8988T (cell line): ENCODE measurements at regions not wholly inside any gene's neighbourhood (a gene's known extent, or its start where the extent isn't known, plus 50 kb on each side); places are given as distances from the start of the nearest gene placed in this dataset.
"Not testable (repeated sequence)": the region's sequence is repeated elsewhere in the genome, so short reads cannot be mapped to it uniquely, and the experiment has no call there.

Source experiments
- DNase-seq: peaks from one replicate; pipeline ENCODE4 v3.0.0; 2011

DNA sequence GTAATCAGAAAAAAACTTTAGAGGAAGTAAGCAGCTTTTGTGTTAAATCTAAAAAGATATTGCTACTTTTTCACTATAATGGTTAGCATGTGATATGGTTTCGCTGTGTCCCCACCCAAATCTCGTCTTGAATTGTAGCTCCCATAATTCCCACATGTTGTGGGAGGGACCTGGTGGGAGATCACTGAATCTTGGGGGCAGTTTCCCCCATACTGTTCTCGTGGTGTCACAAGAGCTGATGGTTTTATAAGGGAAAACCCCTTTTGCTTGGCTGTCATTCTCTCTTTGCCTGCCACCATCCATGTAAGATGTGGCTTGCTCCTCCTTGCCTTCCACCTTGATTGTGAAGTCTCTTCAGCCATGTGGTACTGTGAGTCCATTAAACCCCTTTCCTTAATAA, 117.1 kb downstream of the KCNJ2 start:
- no peak for DNase-seq

DNA sequence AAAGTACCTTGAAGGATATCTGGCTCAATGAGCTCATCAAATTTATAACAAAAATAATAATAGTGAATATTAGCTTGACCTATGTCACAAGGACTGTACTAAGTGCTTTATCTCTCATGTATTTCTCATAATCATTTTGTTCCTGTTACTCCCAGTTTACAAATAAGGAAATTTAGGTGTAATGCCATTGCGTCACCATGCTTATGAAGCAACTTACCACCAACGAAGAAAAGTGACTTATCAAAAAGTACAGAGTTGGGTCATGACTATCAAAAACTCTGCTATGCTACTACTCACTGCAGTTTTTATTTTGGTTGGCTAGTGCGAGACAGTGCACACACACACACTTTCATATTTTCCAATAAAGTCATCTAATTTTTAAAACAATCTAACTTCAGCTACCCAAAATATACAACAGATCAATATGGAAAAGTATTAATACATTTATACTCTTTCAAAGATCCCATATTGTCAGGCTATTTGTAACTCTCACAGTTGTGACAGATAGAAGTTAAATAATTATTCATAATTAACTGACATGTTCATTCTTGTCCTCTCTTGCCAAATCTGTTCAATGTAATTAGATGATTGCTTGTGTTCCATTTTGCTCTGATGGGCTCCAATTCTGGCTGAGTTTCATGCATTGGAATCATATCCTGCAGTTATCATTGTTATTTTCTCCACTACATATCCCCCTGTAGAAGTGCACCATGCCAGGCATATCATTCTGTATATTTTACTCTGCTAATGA, 119.4 kb downstream of the KCNJ2 start:
- DNase-seq = no peak

- no peak for DNase-seq
These were observed 121.4 kb downstream of the KCNJ2 start for GRCh38 chr17:70290770-70291169.

GRCh38 chr17:70292366-70292765, 123.0 kb downstream of the KCNJ2 start:
- no peak for DNase-seq

DNA sequence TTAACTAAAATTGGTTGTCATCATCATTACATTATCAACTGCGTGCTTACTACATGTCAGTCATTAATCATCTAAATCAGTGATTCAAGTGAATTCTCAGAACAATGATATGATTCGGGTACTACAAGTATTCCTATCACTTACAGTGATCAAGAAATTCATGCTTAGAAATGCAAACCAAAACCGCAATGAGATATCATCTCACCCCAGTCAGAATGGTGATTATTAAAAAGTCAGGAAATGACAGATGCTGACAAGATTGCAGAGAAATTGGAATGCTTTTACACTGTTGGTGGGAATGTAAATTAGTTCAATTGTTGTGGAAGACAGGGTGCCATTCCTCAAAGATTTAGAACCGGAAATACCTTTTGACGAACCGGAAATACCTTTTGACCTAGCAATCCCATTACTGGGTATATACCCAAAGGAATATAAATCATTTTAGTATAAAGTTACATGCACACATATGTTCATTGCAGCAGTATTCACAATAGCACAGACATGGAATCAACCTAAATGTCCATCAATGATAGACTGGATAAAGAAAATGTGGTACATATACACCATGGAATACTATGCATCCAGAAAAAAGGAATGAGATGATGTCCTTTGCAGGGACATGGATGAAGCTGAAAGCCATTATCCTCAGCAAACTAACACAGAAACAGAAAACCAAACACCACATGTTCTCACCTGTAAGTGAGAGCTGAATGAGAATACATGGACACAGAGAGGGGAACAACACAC, 124.4 kb downstream of the KCNJ2 start:
- not testable (repeated sequence) for DNase-seq

DNA sequence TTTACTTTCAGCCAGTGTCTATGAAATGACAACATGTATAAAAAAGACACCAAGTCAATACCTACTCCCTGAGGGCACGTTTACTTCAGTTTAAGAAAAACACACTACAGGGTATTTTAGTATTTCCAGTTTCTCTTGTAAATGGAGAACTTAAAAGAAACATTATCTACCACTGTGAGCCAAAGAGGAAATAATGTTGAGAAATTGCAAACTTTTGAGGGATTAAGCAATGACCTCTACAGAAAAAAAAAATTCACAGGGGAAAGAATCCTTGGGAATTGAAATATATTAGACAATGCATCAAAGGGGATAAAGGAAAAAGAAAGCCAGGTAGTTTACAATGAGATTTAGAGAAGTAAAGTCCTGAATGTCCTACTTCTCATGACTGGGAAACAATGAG, 126.0 kb downstream of the KCNJ2 start:
- no peak for DNase-seq

GRCh38 chr17:70295731-70296130, 126.4 kb downstream of the KCNJ2 start:
- no peak for DNase-seq

DNA sequence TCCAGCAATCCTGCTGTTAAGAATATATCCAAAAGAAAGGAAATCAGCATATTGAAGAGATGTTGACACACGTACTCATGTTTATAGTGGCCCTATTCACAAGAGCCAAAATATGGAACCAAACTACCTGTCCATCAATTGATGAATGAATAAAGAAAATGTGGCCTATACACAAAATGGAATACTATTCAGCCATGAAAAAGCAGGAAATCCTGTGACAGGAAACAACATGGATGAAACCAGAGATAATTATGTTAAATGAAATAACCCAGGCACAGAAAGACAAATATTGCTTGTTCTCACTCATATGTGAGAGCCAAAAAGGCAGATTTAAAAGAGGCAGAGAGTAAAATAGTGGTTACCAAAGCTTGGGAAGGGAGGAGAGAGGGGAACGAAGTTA, 127.1 kb downstream of the KCNJ2 start:
- DNase-seq = no peak

DNA sequence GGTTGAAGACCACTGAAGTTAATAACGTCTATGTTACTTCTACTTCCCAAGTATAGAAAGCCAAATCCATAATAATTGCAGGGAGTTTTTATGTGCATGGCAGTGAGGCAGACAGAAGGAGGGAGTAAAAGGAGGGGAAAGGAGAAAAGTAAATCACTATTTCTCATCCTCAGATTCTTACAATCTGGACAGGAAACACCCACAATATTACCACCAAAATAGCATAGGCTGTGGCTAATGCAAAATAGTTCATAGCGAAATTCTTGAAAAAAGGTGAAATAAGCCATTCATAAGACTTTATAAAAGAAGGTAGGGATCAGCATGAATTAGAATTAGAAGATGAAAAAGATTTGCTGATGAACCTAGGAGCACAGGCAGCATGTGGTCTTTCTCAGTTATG, 128.1 kb downstream of the KCNJ2 start:
- no peak for DNase-seq

- no peak for DNase-seq
These were observed 129.7 kb downstream of the KCNJ2 start for GRCh38 chr17:70298929-70299531.

- no peak for DNase-seq
These were observed 138.3 kb downstream of the KCNJ2 start for GRCh38 chr17:70307430-70308225.

- DNase-seq = no peak
These were observed 139.3 kb downstream of the KCNJ2 start for GRCh38 chr17:70308618-70309017.

GRCh38 chr17:70310221-70310672, 140.9 kb downstream of the KCNJ2 start:
- DNase-seq = no peak

DNA sequence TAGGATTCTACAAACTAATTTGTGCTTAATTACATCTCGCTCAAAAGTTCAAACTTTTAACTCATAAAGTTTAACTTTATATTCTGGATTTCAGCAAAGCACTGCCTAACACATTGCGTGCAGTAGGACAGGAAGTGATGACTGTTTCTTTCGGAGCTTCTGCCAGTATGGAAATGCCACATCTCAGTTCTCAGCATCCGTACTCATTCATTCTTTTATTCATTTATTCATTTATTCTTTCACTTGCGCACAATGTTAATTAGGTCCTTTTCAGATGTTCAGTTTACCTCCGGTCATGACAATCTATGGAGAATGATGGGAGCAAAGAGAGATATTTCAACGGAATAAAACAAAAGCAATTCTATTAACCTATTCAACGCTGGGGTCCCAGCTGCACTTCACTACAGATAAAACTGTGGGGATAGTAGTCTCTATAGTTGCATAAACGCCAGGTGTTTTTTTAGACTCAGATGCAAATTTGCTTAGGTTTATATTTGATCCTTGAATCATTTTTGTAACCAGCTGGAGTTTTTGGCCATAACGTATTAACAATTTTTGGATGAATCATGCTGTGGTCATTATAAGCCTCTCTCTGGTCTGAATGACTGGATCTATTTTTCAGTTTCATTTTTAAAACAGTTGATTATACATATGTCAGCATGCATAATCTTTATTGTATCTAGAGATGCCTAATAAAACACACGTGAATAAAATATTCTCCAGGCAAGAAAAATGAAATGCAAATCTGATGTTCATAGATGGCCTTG, 143.9 kb downstream of the KCNJ2 start:
- DNase-seq = no peak

DNA sequence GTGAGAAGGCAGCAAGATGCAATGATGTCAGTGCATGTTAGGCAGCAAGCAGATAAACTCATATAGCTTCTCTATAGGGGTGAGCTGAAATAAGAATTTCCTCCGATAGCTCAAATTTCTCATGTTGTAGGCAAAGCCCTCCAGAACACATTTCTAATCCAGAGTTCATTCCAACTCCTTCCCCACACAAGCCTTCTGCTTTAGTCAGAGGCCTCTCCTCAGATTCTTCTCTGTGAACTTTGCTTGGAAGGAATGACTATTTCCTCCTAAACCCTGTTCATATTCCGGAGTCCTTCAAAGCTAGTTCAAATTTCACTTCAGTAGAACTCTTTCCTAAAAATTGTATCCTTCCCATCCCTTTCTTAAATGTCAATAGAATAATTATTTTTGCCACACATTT, 144.8 kb downstream of the KCNJ2 start:
- DNase-seq = no peak

- DNase-seq = no peak
These were observed 145.2 kb downstream of the KCNJ2 start for GRCh38 chr17:70314506-70314905.

- no peak for DNase-seq
These were observed 148.1 kb downstream of the KCNJ2 start for GRCh38 chr17:70317421-70317820.

GRCh38 chr17:70318051-70318450, 148.7 kb downstream of the KCNJ2 start:
- no peak for DNase-seq

GRCh38 chr17:70319516-70319915, 150.2 kb downstream of the KCNJ2 start:
- DNase-seq = no peak

DNA sequence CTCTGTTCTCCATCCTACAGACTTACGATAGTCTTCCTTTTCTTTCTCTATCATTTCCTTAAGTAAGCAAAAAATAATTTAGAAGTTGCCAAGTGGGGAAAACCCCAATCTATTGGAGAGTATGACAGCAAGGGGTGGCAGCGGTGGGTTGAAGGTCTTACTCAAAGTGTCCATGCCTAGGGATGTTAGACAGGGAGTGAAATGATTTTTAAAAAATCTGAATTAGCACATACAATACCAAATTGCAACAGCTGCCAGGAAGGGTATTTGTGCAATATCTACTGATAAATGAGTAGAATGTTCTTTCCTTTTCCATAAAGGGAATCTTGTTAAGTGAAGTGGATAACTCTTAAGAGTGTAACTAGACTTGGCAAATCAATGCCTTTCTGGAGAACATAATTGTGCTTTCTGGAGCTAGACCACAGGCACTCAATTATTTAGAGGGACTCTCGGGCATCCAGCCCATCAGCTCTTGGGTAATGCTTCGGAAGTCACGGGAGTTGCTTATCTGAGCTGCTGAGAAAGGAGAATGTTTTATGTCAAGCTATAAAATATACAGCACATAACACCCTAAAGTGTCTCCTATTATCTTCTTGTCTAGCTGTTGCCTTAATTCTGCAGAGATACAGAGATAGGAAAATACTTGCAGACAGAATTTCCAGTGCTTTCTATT, 151.5 kb downstream of the KCNJ2 start:
- DNase-seq = no peak

GRCh38 chr17:70321352-70321751, 152.0 kb downstream of the KCNJ2 start:
- DNase-seq = no peak

- no peak for DNase-seq
These were observed 153.9 kb downstream of the KCNJ2 start for GRCh38 chr17:70323269-70323668.
